Endothelial cell of umbilical vein (primary cell): ENCODE measurements at regions not wholly inside any gene's neighbourhood (a gene's known extent, or its start where the extent isn't known, plus 50 kb on each side); places are given as distances from the start of the nearest gene placed in this dataset.
A peak's percentile ranks its signal among the peaks of the same experiment; 100 is the strongest.

Source experiments
- BruUV-seq: library from RNA; stranded (reverse); fragments of 400-500 nt; replicated peaks from 2 replicates; lab custom pipeline; 2021; lab: Mats Ljungman, UMichigan
- CTCF ChIA-PET: fragments of 300-600, 350-600 bp; sonication (Branson Sonifier 250); formaldehyde crosslinking; loops from one replicate; lab custom pipeline; 2021; ENCODE audit warnings: antibody characterized with exemption, inconsistent platforms; lab: Charles Lee
- POLR2A ChIA-PET: fragments of 300-600, 350-600 bp; sonication (Branson Sonifier 250); formaldehyde crosslinking; loops from one replicate; lab custom pipeline; 2021; ENCODE audit warnings: antibody characterized with exemption, inconsistent platforms; lab: Charles Lee
- DNase-seq: peaks from one replicate; pipeline ENCODE4 v3.0.0-alpha.2; 2011; ENCODE audit warnings: low read depth, low spot score
- FAIRE-seq: peaks from 2 replicates; lab custom pipeline; 2011; peaks lifted over from hg19 to GRCh38; lab: Jason Lieb, UNC
- H2AFZ ChIP-seq: 2 replicates; pipeline ENCODE4 v1.6.0; 2012; ENCODE audit warnings: low read depth, low read length, control low read depth, inconsistent platforms
- H3K27ac ChIP-seq: 2 replicates; pipeline ENCODE4 v1.5.1; 2011; ENCODE audit warnings: low read depth, mild to moderate bottlenecking, control low read depth, low read length, moderate library complexity; ENCODE audit not compliant: insufficient read depth
- H3K27me3 ChIP-seq, 2 experiments: 2 replicates each; pipeline versions ENCODE4 v1.6.0 to v1.6.1; 2011; ENCODE audit warnings: low read length in 2 of 2, mixed read lengths in 1 of 2; ENCODE audit not compliant: control insufficient read depth in 2 of 2, insufficient read depth in 2 of 2
- H3K36me3 ChIP-seq, 2 experiments: 2 replicates in 1 of 2; 3 replicates in 1 of 2; pipeline ENCODE4 v1.5.1; 2011; ENCODE audit warnings: low read length in 2 of 2, mild to moderate bottlenecking in 1 of 2, moderate library complexity in 1 of 2; ENCODE audit not compliant: control insufficient read depth in 2 of 2, insufficient read depth in 2 of 2; ENCODE audit errors: extremely low read depth in 1 of 2
- H3K4me1 ChIP-seq: 3 replicates; pipeline ENCODE4 v1.5.1; 2011; ENCODE audit warnings: mild to moderate bottlenecking, low read length; ENCODE audit not compliant: control insufficient read depth, insufficient read depth; ENCODE audit errors: extremely low read depth
- H3K4me2 ChIP-seq: 2 replicates; pipeline ENCODE4 v1.6.1; 2011; ENCODE audit warnings: low read length, control low read depth, mixed read lengths; ENCODE audit not compliant: insufficient read depth
- H3K4me3 ChIP-seq, 3 experiments: fragments of 200-600 bp in 1 of 3; sonication (generic), shearing (Covaris generic) in 1 of 3; replicated peaks in 1 of 3; 2 replicates each; pipeline ENCODE4 v1.5.1; 2011 to 2016; ENCODE audit warnings: control low read depth in 3 of 3, low read length in 3 of 3, mild to moderate bottlenecking in 2 of 3, inconsistent platforms in 1 of 3, low read depth in 1 of 3, moderate library complexity in 1 of 3; ENCODE audit not compliant: insufficient read depth in 1 of 3
- H3K79me2 ChIP-seq: 2 replicates; pipeline ENCODE4 v1.6.0; 2012; ENCODE audit warnings: low read length, inconsistent platforms; ENCODE audit not compliant: control insufficient read depth, insufficient read depth
- H3K9ac ChIP-seq: replicated peaks from 2 replicates; pipeline ENCODE3; 2011; ENCODE audit warnings: low read length, control low read depth; ENCODE audit not compliant: insufficient read depth; ENCODE audit errors: extremely low read depth
- H3K9me1 ChIP-seq: replicated peaks from 3 replicates; pipeline ENCODE4 v1.6.0; 2011; ENCODE audit warnings: mild to moderate bottlenecking, low read length; ENCODE audit not compliant: control insufficient read depth, insufficient read depth; ENCODE audit errors: extremely low read depth
- H3K9me3 ChIP-seq: replicated peaks from 2 replicates; pipeline ENCODE4 v1.5.1; 2012; ENCODE audit warnings: low read length, inconsistent platforms; ENCODE audit not compliant: control insufficient read depth, insufficient read depth
- H4K20me1 ChIP-seq: replicated peaks from 2 replicates; pipeline ENCODE3; 2011; ENCODE audit warnings: mild to moderate bottlenecking, low read length; ENCODE audit not compliant: control insufficient read depth, insufficient read depth; ENCODE audit errors: extremely low read depth
- EZH2 ChIP-seq: IDR thresholded peaks from 2 replicates; pipeline ENCODE4 v1.6.1; 2012; ENCODE audit warnings: borderline replicate concordance, low read depth, mild to moderate bottlenecking, moderate library complexity, low read length, inconsistent platforms; ENCODE audit not compliant: severe bottlenecking
- FOS ChIP-seq: IDR thresholded peaks from 2 replicates; pipeline ENCODE4 v1.6.1; 2011; ENCODE audit warnings: mild to moderate bottlenecking, low read length, moderate library complexity, borderline replicate concordance; ENCODE audit not compliant: insufficient read depth
- GATA2 ChIP-seq: IDR thresholded peaks from 2 replicates; pipeline ENCODE4 v1.7.0; 2011; ENCODE audit warnings: low read depth, mild to moderate bottlenecking, moderate library complexity, mixed read lengths, low read length; ENCODE audit not compliant: insufficient read length, insufficient read depth
- POLR2A ChIP-seq: IDR thresholded peaks from 2 replicates; pipeline ENCODE4 v1.6.1; 2012; ENCODE audit warnings: low read depth, mild to moderate bottlenecking, control low read depth, low read length
- dilution Hi-C: fragments of 300-500 bp; cut with MboI; formaldehyde crosslinking; loops from one replicate; pipeline ENCODE4 v1.15.0; 2019; ENCODE audit warnings: low sequenced_read_pairs; ENCODE audit not compliant: extremely low pct_ligation_motif_present
- intact Hi-C: fragments of 100-400 bp; cut with micrococcal nuclease; formaldehyde crosslinking; loops from one replicate; pipeline ENCODE4 v1.10.0; 2022

DNA sequence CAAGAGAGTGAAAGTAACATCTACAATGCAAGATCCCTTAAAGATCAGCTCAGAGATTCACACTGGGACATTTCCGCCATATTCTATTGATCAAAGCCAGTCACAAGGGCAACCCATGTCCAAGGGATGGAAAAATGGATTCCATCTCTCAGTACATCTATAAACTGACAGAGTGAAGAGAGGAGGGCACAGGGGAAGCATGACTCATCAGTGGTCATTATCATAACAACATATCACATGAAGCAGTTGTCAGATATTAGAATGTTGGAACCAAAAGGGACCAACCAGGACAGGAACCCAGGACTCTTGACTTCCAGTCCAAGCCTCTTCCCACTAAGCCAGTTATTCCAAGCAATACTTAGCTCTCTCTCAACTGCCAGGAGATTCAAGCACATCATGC is 54.9 kb upstream of the IGFBP2 start:
- Histone ChIP-seq H3K4me3 (no peak overlapping the region), H3K4me2 (no peak overlapping the region), H3K4me1 (no peaks in the 10 kb centered on the region), H3K27ac (no peak overlapping the region), H3K79me2 (no peaks in the 10 kb centered on the region), H3K9ac (no peak overlapping the region), H4K20me1 (no peaks in the 10 kb centered on the region), H3K27me3 (peaks cover 7 to 12% of the 10 kb centered on the region in 2 experiments), H3K9me1 (no peaks in the 10 kb centered on the region), H2AFZ (no peak overlapping the region), H3K9me3 (no peaks in the 10 kb centered on the region), H3K36me3 (no peaks in the 10 kb centered on the region)
- dilution Hi-C loops, result no loop called here
- BruUV-seq, result no TSS peak
- no peak for TF ChIP-seq POLR2A
- TF ChIP-seq GATA2, result no peak
- TF ChIP-seq EZH2, result no peak
- peak; percentile 12 for TF ChIP-seq FOS
- no peak for DNase-seq
- POLR2A ChIA-PET, result no interaction called here
- intact Hi-C loops, result no loop called here
- FAIRE-seq, result peak; percentile 24
- CTCF ChIA-PET, result interaction anchor here (1.3 kb wide), 1 partner anchor 59 kb away, joined by 3 read pairs; no protein-coding TSS in a partner anchor

DNA sequence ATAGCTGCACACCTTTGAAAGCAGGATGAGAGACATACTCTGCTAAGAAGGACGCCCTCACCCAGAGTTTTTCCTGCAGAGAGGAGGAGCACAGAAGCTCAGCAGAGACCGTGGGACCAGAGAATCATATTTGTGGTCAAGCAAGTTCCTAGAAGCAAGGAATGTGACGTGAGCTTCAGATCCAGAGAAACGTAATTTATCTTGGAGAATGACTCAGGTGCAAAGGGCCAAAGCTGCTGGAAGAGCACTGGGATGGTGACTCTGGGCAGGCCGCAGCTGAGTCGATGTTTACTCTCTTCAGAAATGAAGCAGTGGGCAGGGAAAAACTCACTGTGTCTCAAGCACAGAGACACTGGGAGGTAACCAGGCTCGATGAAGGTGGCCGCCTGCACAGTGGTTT is 50.1 kb upstream of the IGFBP2 start:
- intact Hi-C loops, result no loop called here
- CTCF ChIA-PET, result interaction anchor here (1.2 to 2.1 kb wide), 3 partner anchors 8 to 64 kb away, joined by 3 to 5 read pairs (median 5); no protein-coding TSS in a partner anchor
- DNase-seq (no peak), FAIRE-seq (no peak)
- TF ChIP-seq GATA2, result no peak
- no peaks in the 10 kb centered on the region for H3K9me1 ChIP-seq
- POLR2A ChIA-PET, result no interaction called here
- H3K27ac ChIP-seq, result no peak overlapping the region
- H3K4me3 ChIP-seq, result no peak overlapping the region
- no peaks in the 10 kb centered on the region for H3K9me3 ChIP-seq
- no peak overlapping the region for H3K9ac ChIP-seq
- dilution Hi-C loops, result no loop called here
- peaks cover 11 to 16% of the 10 kb centered on the region in 2 experiments for H3K27me3 ChIP-seq
- no TSS peak for BruUV-seq
- no peaks in the 10 kb centered on the region for H3K79me2 ChIP-seq
- H4K20me1 ChIP-seq, result no peaks in the 10 kb centered on the region
- H3K4me2 ChIP-seq, result no peak overlapping the region
- H3K4me1 ChIP-seq, result no peaks in the 10 kb centered on the region
- no peaks in the 10 kb centered on the region for H3K36me3 ChIP-seq
- H2AFZ ChIP-seq, result no peak overlapping the region
